Stimulated activated CD8-positive, alpha-beta memory T cell treated with anti-CD3 and anti-CD28 coated beads, Interleukin-7, amount 100 ng/mL, for 24 hours (primary cell): ENCODE measurements at regions not wholly inside any gene's neighbourhood (a gene's known extent, or its start where the extent isn't known, plus 50 kb on each side); places are given as distances from the start of the nearest gene placed in this dataset.
"Not testable (repeated sequence)": the region's sequence is repeated elsewhere in the genome, so short reads cannot be mapped to it uniquely, and the experiment has no call there.

Experiments used
- DNase-seq: peaks from one replicate; pipeline ENCODE4 v3.0.0-alpha.2; 2020; ENCODE audit warnings: low read depth

- DNase-seq: no peak
Observed at GRCh38 chr3:160098261-160098908, 109.8 kb downstream of the IL12A start.

GRCh38 chr3:160098926-160099626, 110.4 kb downstream of the IL12A start:
- DNase-seq: no peak

- no peak for DNase-seq
Observed at GRCh38 chr3:160099834-160100233, 111.2 kb downstream of the IL12A start.

- no peak for DNase-seq
Observed at GRCh38 chr3:160100610-160101009, 112.0 kb downstream of the IL12A start.

GRCh38 chr3:160102001-160102400, 113.4 kb downstream of the IL12A start:
- DNase-seq: not testable (repeated sequence)

GRCh38 chr3:160103397-160103796, 114.8 kb downstream of the IL12A start:
- no peak for DNase-seq

GRCh38 chr3:160105907-160106584, 117.4 kb downstream of the IL12A start:
- no peak for DNase-seq

GRCh38 chr3:160106905-160107861, 118.0 kb upstream of the C3orf80 start:
- DNase-seq: no peak

GRCh38 chr3:160108362-160108761, 116.9 kb upstream of the C3orf80 start:
- no peak for DNase-seq

GRCh38 chr3:160112481-160112880, 112.7 kb upstream of the C3orf80 start:
- no peak for DNase-seq

- DNase-seq: no peak
Observed at GRCh38 chr3:160112996-160113395, 112.2 kb upstream of the C3orf80 start.

GRCh38 chr3:160114355-160114995, 110.7 kb upstream of the C3orf80 start:
- DNase-seq: no peak

- no peak for DNase-seq
Observed at GRCh38 chr3:160115387-160115786, 109.8 kb upstream of the C3orf80 start.

- DNase-seq: no peak
Observed at GRCh38 chr3:160124224-160124623, 101.0 kb upstream of the C3orf80 start.

- DNase-seq: no peak
Observed at GRCh38 chr3:160125258-160125657, 100.0 kb upstream of the C3orf80 start.

GRCh38 chr3:160126051-160126450, 99.2 kb upstream of the C3orf80 start:
- DNase-seq: no peak

- no peak for DNase-seq
Observed at GRCh38 chr3:160126761-160127160, 98.5 kb upstream of the C3orf80 start.

- no peak for DNase-seq
Observed at GRCh38 chr3:160127308-160127707, 97.9 kb upstream of the C3orf80 start.

- DNase-seq: no peak
Observed at GRCh38 chr3:160128056-160128455, 97.2 kb upstream of the C3orf80 start.

- no peak for DNase-seq
Observed at GRCh38 chr3:160129459-160130061, 95.7 kb upstream of the C3orf80 start.

GRCh38 chr3:160130071-160130470, 95.2 kb upstream of the C3orf80 start:
- DNase-seq: no peak
